ENCODE measurements at regions not wholly inside any gene's neighbourhood (a gene's known extent, or its start where the extent isn't known, plus 50 kb on each side); places are given as distances from the start of the nearest gene placed in this dataset.

DNA sequence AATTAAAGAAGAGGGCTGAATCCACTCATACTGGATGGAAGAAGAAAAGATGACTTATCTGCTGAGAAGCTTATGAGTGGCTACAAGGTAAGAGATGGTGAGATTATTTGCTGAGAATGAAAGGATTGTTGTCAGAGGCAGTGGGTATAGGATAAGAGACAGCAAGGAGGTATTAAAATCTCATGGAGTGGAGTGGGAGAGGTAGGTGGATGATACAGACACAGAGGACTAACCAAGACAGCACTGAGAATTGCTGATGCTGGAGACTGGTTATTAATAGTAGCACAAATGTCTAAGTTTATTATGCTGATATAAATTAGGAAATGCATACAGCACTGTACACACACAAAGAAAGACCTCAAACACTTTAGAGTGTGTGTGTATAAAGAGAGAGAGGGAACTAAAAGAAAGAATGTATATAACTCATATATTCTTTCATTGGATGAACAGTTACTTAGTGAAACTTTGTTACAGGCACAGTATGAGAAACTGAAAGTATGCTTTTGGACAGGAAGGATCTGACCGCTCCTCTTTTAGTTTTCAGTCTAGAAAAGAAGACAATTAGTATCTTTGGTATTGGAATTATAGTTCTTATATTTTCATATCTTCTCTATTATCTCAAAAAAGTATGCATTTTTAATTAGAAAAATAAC is 543.1 kb downstream of the LRFN5 start:
- no peak overlapping the region for H3K4me2 ChIP-seq (ENCODE audit: insufficient read depth, low read length)
- no peak overlapping the region for H2AFZ ChIP-seq (ENCODE audit: low read depth, low read length)
- no peak overlapping the region for H3K4me3 ChIP-seq (replicated peaks in 1 of 3; ENCODE audit: insufficient read depth in 1 of 3, low read depth in 1 of 3, low read length in 3 of 3)
- TF ChIP-seq, protein P1, sequence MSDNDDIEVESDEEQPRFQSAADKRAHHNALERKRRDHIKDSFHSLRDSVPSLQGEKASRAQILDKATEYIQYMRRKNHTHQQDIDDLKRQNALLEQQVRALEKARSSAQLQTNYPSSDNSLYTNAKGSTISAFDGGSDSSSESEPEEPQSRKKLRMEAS (IDR thresholded peaks at IDR 0.05; ENCODE audit: insufficient read depth, insufficient read length), result no peak
- TF ChIP-seq FOS (IDR thresholded peaks at IDR 0.05; ENCODE audit: borderline replicate concordance, insufficient read depth, low read length) (no peak), POLR2A (IDR thresholded peaks at IDR 0.05; ENCODE audit: low read depth, low read length) (no peak), JUN (IDR thresholded peaks at IDR 0.05; ENCODE audit: borderline replicate concordance, insufficient read depth, insufficient read length, low read depth) (no peak), GATA2 (IDR thresholded peaks at IDR 0.05; ENCODE audit: insufficient read depth, insufficient read length, low read depth, low read length) (no peak), MYC (IDR thresholded peaks at IDR 0.05; ENCODE audit: low read depth, low read length) (no peak), POLR2AphosphoS5 (IDR thresholded peaks at IDR 0.05; ENCODE audit: insufficient read depth, low read depth, low read length) (no peak), EZH2 (IDR thresholded peaks at IDR 0.05; ENCODE audit: borderline replicate concordance, low read depth, low read length, severe bottlenecking) (no peak)
- TF ChIP-seq, protein P2, sequence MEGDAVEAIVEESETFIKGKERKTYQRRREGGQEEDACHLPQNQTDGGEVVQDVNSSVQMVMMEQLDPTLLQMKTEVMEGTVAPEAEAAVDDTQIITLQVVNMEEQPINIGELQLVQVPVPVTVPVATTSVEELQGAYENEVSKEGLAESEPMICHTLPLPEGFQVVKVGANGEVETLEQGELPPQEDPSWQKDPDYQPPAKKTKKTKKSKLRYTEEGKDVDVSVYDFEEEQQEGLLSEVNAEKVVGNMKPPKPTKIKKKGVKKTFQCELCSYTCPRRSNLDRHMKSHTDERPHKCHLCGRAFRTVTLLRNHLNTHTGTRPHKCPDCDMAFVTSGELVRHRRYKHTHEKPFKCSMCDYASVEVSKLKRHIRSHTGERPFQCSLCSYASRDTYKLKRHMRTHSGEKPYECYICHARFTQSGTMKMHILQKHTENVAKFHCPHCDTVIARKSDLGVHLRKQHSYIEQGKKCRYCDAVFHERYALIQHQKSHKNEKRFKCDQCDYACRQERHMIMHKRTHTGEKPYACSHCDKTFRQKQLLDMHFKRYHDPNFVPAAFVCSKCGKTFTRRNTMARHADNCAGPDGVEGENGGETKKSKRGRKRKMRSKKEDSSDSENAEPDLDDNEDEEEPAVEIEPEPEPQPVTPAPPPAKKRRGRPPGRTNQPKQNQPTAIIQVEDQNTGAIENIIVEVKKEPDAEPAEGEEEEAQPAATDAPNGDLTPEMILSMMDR (IDR thresholded peaks at IDR 0.05; ENCODE audit: extremely low read depth in 1 of 2, insufficient read depth in 1 of 2, low read depth in 1 of 2, low read length in 2 of 2), result no peak
- no peak overlapping the region for H3K27ac ChIP-seq (ENCODE audit: insufficient read depth, low read depth, low read length)
- no peak overlapping the region for H3K9ac ChIP-seq (replicated peaks; ENCODE audit: extremely low read depth, insufficient read depth, low read length)
- H3K9me3 ChIP-seq (replicated peaks; ENCODE audit: control insufficient read depth, insufficient read depth, low read length), result no peaks in the 10 kb centered on the region
- H3K36me3 ChIP-seq (ENCODE audit: control insufficient read depth in 2 of 2, extremely low read depth in 1 of 2, insufficient read depth in 2 of 2, low read length in 2 of 2), result no peaks in the 10 kb centered on the region
- ChIA-PET CTCF (no interaction called here), POLR2A (no interaction called here)
- FAIRE-seq, result no peak
- no TSS peak for BruUV-seq (replicated peaks)
- H3K79me2 ChIP-seq (ENCODE audit: control insufficient read depth, insufficient read depth, low read length), result no peaks in the 10 kb centered on the region
- dilution Hi-C loops (cut with MboI; ENCODE audit: extremely low pct_ligation_motif_present, low sequenced_read_pairs), result no loop called here
- no peak for DNase-seq (ENCODE audit: low read depth, low spot score)
- H3K4me1 ChIP-seq (ENCODE audit: control insufficient read depth, extremely low read depth, insufficient read depth, low read length), result no peaks in the 10 kb centered on the region
- no peaks in the 10 kb centered on the region for H3K9me1 ChIP-seq (replicated peaks; ENCODE audit: control insufficient read depth, extremely low read depth, insufficient read depth, low read length)
- intact Hi-C loops (cut with micrococcal nuclease), result no loop called here
- H4K20me1 ChIP-seq (replicated peaks; ENCODE audit: control insufficient read depth, extremely low read depth, insufficient read depth, low read length), result no peaks in the 10 kb centered on the region
- no peaks in the 10 kb centered on the region for H3K27me3 ChIP-seq (ENCODE audit: control insufficient read depth in 2 of 2, insufficient read depth in 2 of 2, low read length in 2 of 2)

Measured in endothelial cell of umbilical vein (primary cell).